Neural cell (in vitro differentiated cells): ENCODE measurements at regions not wholly inside any gene's neighbourhood (a gene's known extent, or its start where the extent isn't known, plus 50 kb on each side); places are given as distances from the start of the nearest gene placed in this dataset.

Source experiments
- H2AFZ ChIP-seq: fragments of 200-600, 300-800 bp; sonication (generic), shearing (Covaris generic); 2 replicates; pipeline ENCODE4 v1.6.0; 2014; ENCODE audit warnings: low read depth, mild to moderate bottlenecking, antibody characterized with exemption, low read length, moderate library complexity
- H3F3A ChIP-seq: fragments of 200-600 bp; shearing (Covaris generic); 2 replicates; pipeline ENCODE4 v1.6.1; 2016; ENCODE audit warnings: mild to moderate bottlenecking, moderate library complexity, mixed read lengths, antibody characterized with exemption, low read length; ENCODE audit not compliant: insufficient read depth, poor library complexity, severe bottlenecking
- H3K27ac ChIP-seq: fragments of 200-600, 300-800 bp; sonication (generic), shearing (Covaris generic); 2 replicates; pipeline ENCODE4 v1.5.1; 2014; ENCODE audit warnings: mild to moderate bottlenecking, low read length, moderate library complexity
- H3K27me3 ChIP-seq: fragments of 300-800, 200-600 bp; sonication (generic), shearing (Covaris generic); 2 replicates; pipeline ENCODE4 v1.6.0; 2014; ENCODE audit warnings: mild to moderate bottlenecking, low read depth, low read length, moderate library complexity; ENCODE audit not compliant: insufficient read depth
- H3K36me3 ChIP-seq: fragments of 300-800, 200-600 bp; sonication (generic), shearing (Covaris generic); 2 replicates; pipeline ENCODE4 v1.5.1; 2014; ENCODE audit warnings: mild to moderate bottlenecking, antibody characterized with exemption, low read length, moderate library complexity; ENCODE audit not compliant: insufficient read depth
- H3K4me2 ChIP-seq: fragments of 300-800, 200-600 bp; sonication (generic), shearing (Covaris generic); 2 replicates; pipeline ENCODE4 v1.6.0; 2014; ENCODE audit warnings: mild to moderate bottlenecking, low read length
- H3K4me3 ChIP-seq: fragments of 300-800, 200-600 bp; sonication (generic), shearing (Covaris generic); 2 replicates; pipeline ENCODE4 v1.5.1; 2014; ENCODE audit warnings: mild to moderate bottlenecking, low read length, moderate library complexity
- H3K79me2 ChIP-seq: fragments of 200-600 bp; shearing (Covaris generic); replicated peaks from 2 replicates; pipeline ENCODE4 v1.6.0; 2014; ENCODE audit warnings: mild to moderate bottlenecking, low read length, moderate library complexity; ENCODE audit not compliant: insufficient read depth
- H3K9ac ChIP-seq: fragments of 300-800, 200-600 bp; sonication (generic), shearing (Covaris generic); 2 replicates; pipeline ENCODE4 v1.6.1; 2016; ENCODE audit warnings: mild to moderate bottlenecking, low read length, mixed read lengths
- H3K9me2 ChIP-seq: fragments of 200-600 bp; shearing (Covaris generic); 2 replicates; pipeline ENCODE4 v1.6.1; 2016; ENCODE audit warnings: mild to moderate bottlenecking, low read length, mixed read lengths; ENCODE audit not compliant: insufficient read depth
- H3K9me3 ChIP-seq: fragments of 200-600, 300-800 bp; sonication (generic), shearing (Covaris generic); 2 replicates; pipeline ENCODE4 v1.6.1; 2016; ENCODE audit warnings: mild to moderate bottlenecking, mixed run types, low read length, moderate library complexity, mixed read lengths
- H4K20me1 ChIP-seq: fragments of 200-600 bp; shearing (Covaris generic); 2 replicates; pipeline ENCODE4 v1.6.1; 2016; ENCODE audit warnings: mild to moderate bottlenecking, mixed run types; ENCODE audit not compliant: insufficient read depth
- CTCF ChIP-seq: fragments of 450-650 bp; IDR thresholded peaks from 2 replicates; pipeline ENCODE4 v1.5.1; 2014; ENCODE audit warnings: antibody characterized with exemption, mild to moderate bottlenecking, moderate library complexity; ENCODE audit not compliant: poor library complexity, severe bottlenecking
- EP300 ChIP-seq: fragments of 450-650 bp; conservative IDR thresholded peaks from 2 replicates; pipeline ENCODE4 v1.6.1; 2014; ENCODE audit warnings: antibody characterized with exemption, mild to moderate bottlenecking, moderate library complexity; ENCODE audit not compliant: poor library complexity, severe bottlenecking
- EZH2 ChIP-seq: fragments of 200-600, 300-800 bp; shearing (Covaris generic), sonication (generic); IDR thresholded peaks from 2 replicates; pipeline ENCODE4 v1.6.1; 2014; ENCODE audit warnings: antibody characterized with exemption, low read length, borderline replicate concordance, mild to moderate bottlenecking; ENCODE audit not compliant: insufficient read depth, poor library complexity, severe bottlenecking
- MXI1 ChIP-seq: fragments of 450-650 bp; conservative IDR thresholded peaks from 2 replicates; pipeline ENCODE4 v1.6.1; 2014; ENCODE audit warnings: antibody characterized with exemption, mild to moderate bottlenecking; ENCODE audit not compliant: poor library complexity, severe bottlenecking
- POLR2AphosphoS5 ChIP-seq: IDR thresholded peaks from 2 replicates; pipeline ENCODE4 v1.6.1; 2012
- RAD21 ChIP-seq: fragments of 450-650 bp; conservative IDR thresholded peaks from 2 replicates; pipeline ENCODE4 v1.6.1; 2014; ENCODE audit warnings: antibody characterized with exemption, mild to moderate bottlenecking, moderate library complexity
- REST ChIP-seq: IDR thresholded peaks from 2 replicates; pipeline ENCODE4 v1.6.1; 2012; ENCODE audit warnings: borderline replicate concordance
- SMC3 ChIP-seq: fragments of 450-650 bp; conservative IDR thresholded peaks from 2 replicates; pipeline ENCODE4 v1.6.1; 2014; ENCODE audit warnings: antibody characterized with exemption, mild to moderate bottlenecking, moderate library complexity; ENCODE audit not compliant: poor library complexity
- TAF1 ChIP-seq: IDR thresholded peaks from 2 replicates; pipeline ENCODE4 v1.6.1; 2012; ENCODE audit warnings: low read depth

GRCh38 chr2:144026753-144027152 lies 493.2 kb downstream of the ZEB2 start:
- no peak overlapping the region for H3K4me2 ChIP-seq

GRCh38 chr2:144020047-144020446 lies 499.9 kb downstream of the ZEB2 start:
- H4K20me1 ChIP-seq: no peaks in the 10 kb centered on the region
- no peaks in the 10 kb centered on the region for H3K27me3 ChIP-seq
- TF ChIP-seq CTCF (no peak), EP300 (no peak), EZH2 (no peak), REST (no peak), RAD21 (no peak), SMC3 (no peak), MXI1 (no peak), POLR2AphosphoS5 (no peak), TAF1 (no peak)
- no peak overlapping the region for H3K4me2 ChIP-seq
- H3K9me2 ChIP-seq: no peaks in the 10 kb centered on the region
- H3F3A ChIP-seq: no peaks in the 10 kb centered on the region
- H3K79me2 ChIP-seq: no peaks in the 10 kb centered on the region
- no peak overlapping the region for H3K4me3 ChIP-seq
- H3K9ac ChIP-seq: no peak overlapping the region
- no peak overlapping the region for H3K27ac ChIP-seq
- H3K36me3 ChIP-seq: no peaks in the 10 kb centered on the region
- no peaks in the 10 kb centered on the region for H3K9me3 ChIP-seq
- H2AFZ ChIP-seq: no peak overlapping the region

More at GRCh38 chr2:144026753-144027152, 493.2 kb downstream of the ZEB2 start:
- Histone ChIP-seq H3K9ac (no peak overlapping the region), H3K27me3 (no peaks in the 10 kb centered on the region), H3K27ac (no peak overlapping the region), H3K4me3 (no peak overlapping the region), H3K36me3 (no peaks in the 10 kb centered on the region), H3K9me3 (no peaks in the 10 kb centered on the region), H4K20me1 (no peaks in the 10 kb centered on the region), H3F3A (no peaks in the 10 kb centered on the region), H3K9me2 (no peaks in the 10 kb centered on the region), H3K79me2 (no peaks in the 10 kb centered on the region), H2AFZ (no peak overlapping the region)
- TF ChIP-seq SMC3 (no peak), MXI1 (no peak)
